Keratinocyte (primary cell): ENCODE measurements at regions not wholly inside any gene's neighbourhood (a gene's known extent, or its start where the extent isn't known, plus 50 kb on each side); places are given as distances from the start of the nearest gene placed in this dataset.

Experiments
- EZH2 ChIP-seq: IDR thresholded peaks from one replicate; pipeline ENCODE4 v1.6.1; 2012; ENCODE audit warnings: inconsistent platforms, mild to moderate bottlenecking, low read length, moderate library complexity
- TF ChIP-seq, protein P1 (sequence below), 3 experiments: IDR thresholded peaks in 1 of 3; conservative IDR thresholded peaks in 1 of 3; optimal IDR thresholded peaks in 1 of 3; 2 replicates in 2 of 3; 3 replicates in 1 of 3; pipeline versions ENCODE3 to v1.5.1; 2011; ENCODE audit warnings: low read length in 3 of 3, mild to moderate bottlenecking in 3 of 3, moderate library complexity in 2 of 3, control low read depth in 1 of 3, inconsistent platforms in 1 of 3; ENCODE audit not compliant: insufficient read depth in 2 of 3; ENCODE audit errors: extremely low read depth in 1 of 3

DNA sequence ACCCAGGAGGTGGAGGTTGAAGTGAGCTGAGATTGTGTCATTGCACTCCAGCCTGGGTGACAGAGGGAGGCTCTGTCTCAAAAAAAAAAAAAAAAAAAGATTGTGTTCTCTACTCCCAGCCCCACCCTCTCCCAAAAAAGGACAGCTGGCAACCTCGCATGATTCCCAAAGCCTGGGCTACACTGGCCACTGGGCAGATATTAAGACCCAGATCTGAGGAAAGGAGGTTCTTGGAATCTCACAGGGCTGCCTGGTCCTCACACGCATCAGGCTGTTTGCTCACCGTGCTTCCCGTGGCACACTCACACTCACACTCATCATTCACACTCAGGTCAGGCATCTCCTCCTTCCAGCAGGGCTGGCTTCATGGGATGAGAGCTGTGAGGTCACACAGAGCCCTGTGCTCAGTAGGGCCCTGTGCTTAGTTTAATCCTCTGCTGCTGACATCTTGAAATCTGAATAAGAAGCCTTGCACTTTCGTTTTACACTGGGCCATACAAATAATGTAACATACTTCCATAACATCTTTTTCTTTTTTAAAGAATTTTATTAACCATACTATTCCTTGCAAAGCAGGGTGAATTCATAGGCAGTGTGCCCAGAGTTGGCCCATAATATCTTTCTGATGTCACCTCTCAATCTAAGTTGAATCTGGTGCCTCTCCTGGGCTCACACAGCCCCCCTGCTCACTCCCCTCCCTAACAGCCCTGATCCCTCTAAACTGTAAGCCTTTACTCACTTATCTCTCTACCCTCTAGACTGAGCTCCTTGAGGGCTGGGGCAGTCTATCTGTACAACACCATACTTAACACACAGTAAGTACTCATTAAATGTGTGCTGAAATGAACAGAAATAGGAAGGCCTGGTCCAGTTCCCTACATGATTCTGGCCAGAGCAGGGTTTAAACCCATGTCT lies 50.2 kb upstream of the C15orf39 start:
- TF ChIP-seq, protein P1, sequence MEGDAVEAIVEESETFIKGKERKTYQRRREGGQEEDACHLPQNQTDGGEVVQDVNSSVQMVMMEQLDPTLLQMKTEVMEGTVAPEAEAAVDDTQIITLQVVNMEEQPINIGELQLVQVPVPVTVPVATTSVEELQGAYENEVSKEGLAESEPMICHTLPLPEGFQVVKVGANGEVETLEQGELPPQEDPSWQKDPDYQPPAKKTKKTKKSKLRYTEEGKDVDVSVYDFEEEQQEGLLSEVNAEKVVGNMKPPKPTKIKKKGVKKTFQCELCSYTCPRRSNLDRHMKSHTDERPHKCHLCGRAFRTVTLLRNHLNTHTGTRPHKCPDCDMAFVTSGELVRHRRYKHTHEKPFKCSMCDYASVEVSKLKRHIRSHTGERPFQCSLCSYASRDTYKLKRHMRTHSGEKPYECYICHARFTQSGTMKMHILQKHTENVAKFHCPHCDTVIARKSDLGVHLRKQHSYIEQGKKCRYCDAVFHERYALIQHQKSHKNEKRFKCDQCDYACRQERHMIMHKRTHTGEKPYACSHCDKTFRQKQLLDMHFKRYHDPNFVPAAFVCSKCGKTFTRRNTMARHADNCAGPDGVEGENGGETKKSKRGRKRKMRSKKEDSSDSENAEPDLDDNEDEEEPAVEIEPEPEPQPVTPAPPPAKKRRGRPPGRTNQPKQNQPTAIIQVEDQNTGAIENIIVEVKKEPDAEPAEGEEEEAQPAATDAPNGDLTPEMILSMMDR (optimal IDR thresholded peaks at IDR 0.05 in 1 of 3, IDR thresholded peaks at IDR 0.05 in 1 of 3, conservative IDR thresholded peaks at IDR 0.05 in 1 of 3; ENCODE audit: extremely low read depth in 1 of 3, insufficient read depth in 2 of 3, low read length in 3 of 3), result no peak
- TF ChIP-seq EZH2, result no peak
